Hepatic stellate cell (primary cell): ENCODE measurements at regions not wholly inside any gene's neighbourhood (a gene's known extent, or its start where the extent isn't known, plus 50 kb on each side); places are given as distances from the start of the nearest gene placed in this dataset.
"Not testable (repeated sequence)": the region's sequence is repeated elsewhere in the genome, so short reads cannot be mapped to it uniquely, and the experiment has no call there.

ENCODE experiments used
- DNase-seq: peaks from one replicate; pipeline ENCODE4 v3.0.0; 2011; ENCODE audit warnings: low spot score

DNA sequence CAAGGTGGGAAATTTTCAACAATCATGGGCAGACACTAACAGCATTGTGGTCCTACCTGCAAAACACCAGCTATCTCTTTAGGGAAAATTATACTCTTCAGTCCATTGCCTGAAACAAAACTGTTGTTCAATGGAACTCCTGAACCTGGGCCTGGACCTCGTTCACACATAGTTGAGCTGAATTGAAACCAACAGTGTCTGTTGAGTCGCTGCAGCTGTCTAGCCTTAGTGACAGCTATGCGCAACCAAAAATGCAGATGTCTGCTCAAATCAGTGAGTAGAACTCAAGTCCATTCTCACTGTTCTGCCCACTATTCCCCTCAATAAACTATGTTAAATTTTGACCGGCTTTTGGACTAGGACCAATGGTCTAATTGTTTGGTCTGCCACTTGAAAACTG lies 286.2 kb downstream of the TFAP2A start:
- no peak for DNase-seq

GRCh38 chr6:10122164-10122563 lies 292.7 kb downstream of the TFAP2A start:
- no peak for DNase-seq

DNA sequence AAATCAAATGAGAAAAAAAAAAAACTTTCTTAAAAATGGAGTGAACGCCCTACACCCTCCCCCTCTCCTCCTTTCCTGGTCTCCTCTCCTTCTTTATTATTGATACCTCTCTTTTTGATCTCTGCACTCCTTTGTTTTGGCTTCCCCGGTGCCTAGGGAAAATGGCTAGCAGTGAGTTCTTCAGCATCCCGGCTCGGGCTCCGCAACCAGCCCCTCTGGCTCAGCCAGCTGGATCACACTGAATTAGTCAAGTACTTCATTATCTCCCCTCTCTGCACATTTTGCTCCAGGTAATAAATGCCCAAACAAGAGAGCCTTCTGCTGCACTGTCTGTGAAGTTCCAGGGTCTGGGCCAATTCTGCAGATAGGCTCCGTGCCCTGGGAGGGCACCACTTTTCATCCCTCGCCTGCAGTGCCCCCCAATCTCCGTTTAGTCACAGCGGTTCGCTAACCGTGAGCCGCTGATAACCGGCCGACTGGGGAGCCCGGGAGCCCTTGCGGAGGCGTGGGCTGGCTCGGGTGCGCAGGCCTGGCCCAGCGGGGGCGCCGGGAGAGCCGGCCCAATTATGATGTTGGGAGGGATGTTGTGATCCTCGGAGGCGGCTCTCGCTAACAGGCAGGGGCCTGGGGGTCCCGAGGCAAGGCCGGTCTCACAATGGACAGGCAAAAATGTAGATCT lies 301.9 kb downstream of the TFAP2A start:
- no peak for DNase-seq

GRCh38 chr6:10111975-10112374 lies 302.9 kb downstream of the TFAP2A start:
- no peak for DNase-seq

DNA sequence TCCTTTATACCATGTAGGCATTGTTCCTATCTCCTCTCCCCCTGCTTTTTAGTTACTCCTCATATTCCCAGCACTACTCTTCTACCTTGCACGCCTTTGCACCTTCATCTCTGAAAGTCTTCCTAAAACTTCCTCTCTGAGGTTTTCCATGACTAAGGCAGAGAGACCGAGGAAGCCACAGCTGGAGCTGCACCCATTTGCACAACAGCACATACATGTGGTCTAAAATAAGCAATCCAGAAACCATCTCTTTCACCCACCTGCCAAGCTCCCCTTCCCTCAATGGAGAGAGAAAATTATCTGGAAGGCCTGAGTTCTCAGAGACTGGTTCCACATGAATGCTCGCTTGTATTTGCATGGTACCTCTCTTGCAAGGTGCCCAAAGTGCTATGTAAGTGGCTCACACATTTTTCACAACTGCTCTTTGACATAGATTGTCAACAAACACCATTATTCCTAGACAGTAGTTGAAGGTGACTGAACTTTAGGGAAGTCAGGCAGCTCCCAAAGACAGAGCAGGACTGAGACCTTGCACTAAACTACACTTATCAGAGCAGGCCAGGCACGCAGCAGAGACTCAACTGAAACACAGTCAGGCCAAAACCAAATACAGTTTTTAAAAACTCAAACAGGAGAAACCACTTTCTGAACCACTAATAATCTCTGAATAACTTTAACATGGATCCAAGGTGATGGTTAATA lies 313.2 kb downstream of the TFAP2A start:
- DNase-seq: no peak

DNA sequence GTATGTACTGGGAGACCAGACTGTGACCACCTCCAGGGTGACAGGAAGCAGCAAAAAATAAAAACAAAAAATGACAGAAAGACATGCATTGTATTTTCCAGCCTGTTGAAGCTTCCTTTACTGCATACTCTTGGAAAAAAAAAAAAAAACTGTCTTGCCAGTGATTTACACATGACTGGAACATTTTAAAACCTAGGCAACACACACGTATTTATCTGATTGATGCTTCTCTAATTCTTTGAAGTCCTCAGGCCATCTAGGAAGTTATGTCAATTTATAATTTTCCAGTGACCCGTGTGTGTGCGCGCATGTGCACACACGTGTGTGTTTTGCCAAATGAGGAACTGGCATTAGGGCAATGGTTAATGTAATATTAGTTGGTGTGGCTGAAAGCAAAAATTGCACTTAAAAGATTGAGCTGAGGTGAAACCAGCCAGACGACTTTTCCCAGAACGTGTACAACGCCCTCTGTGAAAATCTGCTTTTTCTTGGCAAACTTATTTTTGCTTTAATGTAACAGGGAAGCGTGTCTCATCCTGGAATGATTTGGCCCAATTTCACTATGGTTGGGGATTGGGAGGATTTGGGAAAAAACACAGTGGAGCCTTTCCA lies 315.2 kb downstream of the TFAP2A start:
- no peak for DNase-seq

DNA sequence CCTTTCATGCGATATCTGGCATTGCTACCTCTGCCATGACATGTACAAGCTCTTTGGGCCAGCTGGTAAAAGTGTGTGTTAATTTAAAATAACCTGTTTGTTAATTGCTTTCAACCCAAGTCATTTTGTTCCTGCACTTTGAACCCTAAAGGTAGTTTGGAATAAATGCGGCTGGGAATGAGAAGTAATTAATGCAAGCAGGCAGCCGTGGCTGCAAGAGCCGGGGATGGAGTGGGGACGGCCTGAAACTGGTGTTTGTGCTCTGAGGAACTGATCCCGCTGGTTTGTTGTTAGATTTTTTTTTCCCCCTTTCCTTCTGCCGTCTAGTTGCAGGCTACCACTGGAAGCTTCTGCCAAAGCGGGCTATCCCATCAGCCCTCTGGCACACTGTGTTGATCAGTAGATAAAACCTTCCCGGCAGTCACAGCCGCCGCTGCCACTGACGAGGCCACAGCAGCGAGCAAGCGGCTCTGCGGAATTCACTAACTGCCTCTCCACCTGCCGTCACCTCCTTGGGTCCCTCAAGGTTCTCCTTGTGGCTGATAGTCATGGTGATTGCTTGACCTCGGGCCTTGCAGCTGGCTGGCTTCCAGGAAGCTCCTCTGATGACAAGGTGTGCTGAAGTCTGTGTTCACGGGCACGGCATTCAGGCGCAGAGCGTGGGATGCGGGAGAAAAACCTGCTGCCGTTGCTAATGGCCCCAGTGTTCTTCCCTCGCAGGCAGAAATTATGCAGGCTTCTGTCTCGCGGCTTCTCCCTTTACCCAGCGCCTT lies 315.9 kb downstream of the TFAP2A start:
- DNase-seq: no peak

DNA sequence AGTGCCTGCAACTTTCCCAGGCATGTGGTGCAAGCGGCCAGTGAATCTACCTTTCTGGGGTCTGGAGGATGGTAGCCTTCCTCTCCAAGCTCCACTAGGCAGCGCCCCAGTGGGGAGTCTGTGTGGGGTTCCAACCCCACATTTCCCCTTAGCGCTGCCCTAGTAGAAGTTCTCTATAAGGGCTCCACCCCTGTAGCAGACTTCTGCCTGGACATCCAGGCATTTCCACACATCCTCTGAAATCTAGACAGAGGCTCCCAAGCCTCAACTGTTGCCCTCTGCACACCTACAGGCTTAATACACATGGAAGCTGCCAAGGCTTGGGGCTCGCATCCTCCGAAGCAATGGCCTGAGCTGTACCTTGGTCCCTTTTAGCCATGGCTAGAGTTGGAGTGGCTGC lies 321.6 kb downstream of the TFAP2A start:
- DNase-seq: no peak

GRCh38 chr6:10084111-10084986 lies 330.5 kb downstream of the TFAP2A start:
- DNase-seq: no peak

DNA sequence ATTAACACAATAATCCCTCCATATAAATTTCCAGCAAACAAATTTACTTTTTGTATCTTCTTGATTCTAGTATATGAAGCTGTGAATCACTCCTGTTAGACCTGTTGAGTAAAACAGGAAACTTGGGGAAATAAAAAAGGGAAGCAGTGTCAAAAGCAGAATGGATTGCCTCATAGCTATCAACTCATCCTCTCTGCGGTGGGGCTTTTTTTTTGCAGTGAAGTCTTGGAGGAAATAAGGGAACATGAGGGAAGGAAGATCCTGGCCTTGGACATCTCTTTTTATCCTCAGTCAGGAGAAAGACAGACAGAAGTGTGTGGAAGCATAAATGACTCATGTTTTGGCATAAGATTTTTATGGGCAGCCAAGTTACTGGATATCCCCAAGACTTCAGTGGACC lies 332.5 kb downstream of the TFAP2A start:
- no peak for DNase-seq

DNA sequence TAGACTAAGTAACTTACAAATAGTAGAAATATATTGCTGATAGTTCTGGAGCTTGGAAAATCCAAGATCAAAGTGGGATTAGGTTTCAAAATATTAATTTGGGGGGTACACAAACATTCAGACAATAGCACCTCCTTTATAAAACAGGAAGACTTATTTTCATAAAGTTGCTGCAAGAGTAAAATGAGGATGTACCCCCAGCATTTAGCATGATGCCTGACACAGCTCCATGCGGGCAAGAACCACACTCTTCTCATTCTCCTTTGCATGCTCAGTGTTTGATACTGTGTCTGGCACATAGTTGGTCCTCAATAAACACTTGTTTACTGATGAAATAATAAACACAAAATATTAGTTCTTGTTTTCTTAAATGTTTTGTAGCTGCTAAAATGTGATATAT lies 332.9 kb downstream of the TFAP2A start:
- no peak for DNase-seq

- no peak for DNase-seq
These were observed 333.8 kb downstream of the TFAP2A start for GRCh38 chr6:10081075-10081474.

GRCh38 chr6:10080561-10080960 lies 334.3 kb downstream of the TFAP2A start:
- DNase-seq: no peak

GRCh38 chr6:10078581-10078980 lies 336.3 kb downstream of the TFAP2A start:
- no peak for DNase-seq

DNA sequence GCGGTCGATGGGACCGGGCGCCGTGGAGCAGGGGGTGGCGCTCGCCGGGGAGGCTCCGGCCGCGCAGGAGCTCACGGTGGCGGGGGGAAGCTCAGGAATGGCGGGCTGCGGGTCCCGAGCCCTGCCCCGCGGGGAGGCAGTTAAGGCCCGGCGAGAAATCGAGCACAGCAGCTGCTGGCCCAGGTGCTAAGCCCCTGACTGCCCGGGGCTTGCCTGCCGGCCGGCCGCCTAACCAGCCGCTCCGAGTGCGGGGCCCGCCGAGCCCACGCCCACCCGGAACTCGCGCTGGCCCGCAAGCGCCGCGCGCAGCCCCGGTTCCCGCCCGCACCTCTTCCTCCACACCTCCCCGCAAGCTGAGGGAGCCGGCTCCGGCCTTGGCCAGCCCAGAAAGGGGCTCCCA lies 340.1 kb downstream of the TFAP2A start:
- DNase-seq: not testable (repeated sequence)

DNA sequence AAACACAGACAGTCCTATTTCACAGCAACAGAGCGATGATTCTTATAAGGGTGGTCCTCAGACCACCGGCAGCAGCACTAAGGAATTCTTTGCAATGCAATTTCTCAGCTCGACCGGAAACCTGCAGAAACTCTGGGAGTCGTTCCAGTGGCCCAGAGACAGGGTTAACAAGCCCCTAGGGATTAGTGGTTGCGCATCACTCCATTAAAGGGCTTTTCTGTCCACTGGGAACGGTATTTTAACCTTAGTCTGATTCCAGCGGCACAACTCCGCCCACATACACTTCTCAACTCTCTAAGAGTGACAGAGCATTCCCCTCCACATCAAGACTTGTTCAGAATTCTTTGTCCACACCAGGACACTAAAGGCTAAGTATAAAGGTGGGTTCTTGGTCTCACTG lies 341.5 kb downstream of the TFAP2A start:
- no peak for DNase-seq

GRCh38 chr6:10071631-10072220 lies 343.1 kb downstream of the TFAP2A start:
- DNase-seq: no peak

GRCh38 chr6:10060004-10060403 lies 354.9 kb downstream of the TFAP2A start:
- DNase-seq: no peak

- DNase-seq: no peak
These were observed 360.2 kb downstream of the TFAP2A start for GRCh38 chr6:10054672-10055071.

- DNase-seq: no peak
These were observed 363.6 kb downstream of the TFAP2A start for GRCh38 chr6:10051283-10051682.
